Rectal smooth muscle tissue (tissue), 1 donor: ENCODE measurements at regions not wholly inside any gene's neighbourhood (a gene's known extent, or its start where the extent isn't known, plus 50 kb on each side); places are given as distances from the start of the nearest gene placed in this dataset.

ENCODE experiments used
- H3K27ac ChIP-seq: one replicate; pipeline ENCODE4 v1.7.0; 2013; ENCODE audit warnings: low read depth, low read length, inconsistent platforms
- H3K27me3 ChIP-seq: one replicate; pipeline ENCODE4 v1.7.0; 2013; ENCODE audit warnings: low read length; ENCODE audit not compliant: control insufficient read depth, insufficient read depth
- H3K36me3 ChIP-seq: one replicate; pipeline ENCODE4 v1.7.0; 2013; ENCODE audit warnings: low read length; ENCODE audit not compliant: control insufficient read depth, insufficient read depth
- H3K4me1 ChIP-seq: one replicate; pipeline ENCODE4 v1.7.0; 2013; ENCODE audit warnings: low read length; ENCODE audit not compliant: control insufficient read depth, insufficient read depth
- H3K4me3 ChIP-seq: one replicate; pipeline ENCODE4 v1.7.0; 2013; ENCODE audit warnings: low read length
- H3K9ac ChIP-seq: one replicate; pipeline ENCODE4 v1.7.0; 2013; ENCODE audit warnings: low read length

DNA sequence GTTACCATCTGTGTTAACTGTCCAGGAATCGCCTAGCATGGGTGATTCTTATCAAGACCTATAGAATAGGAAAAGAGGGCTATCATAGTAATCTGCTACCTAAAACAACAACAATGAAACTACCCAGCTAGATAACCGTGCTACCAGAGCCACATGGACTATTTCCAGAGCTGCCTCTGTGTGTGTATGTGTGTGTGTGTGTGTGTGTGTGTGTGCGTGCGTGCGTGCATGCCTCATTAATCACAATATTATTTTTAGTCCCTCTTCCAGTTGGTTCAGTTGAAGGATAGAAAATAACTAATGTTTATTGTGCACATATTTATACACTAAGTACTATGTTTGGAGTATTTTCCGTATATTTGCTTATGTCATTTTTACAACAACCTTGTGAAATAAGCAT lies 201.1 kb downstream of the SP3 start:
- Histone ChIP-seq H3K9ac (no peak overlapping the region), H3K27me3 (no peaks in the 10 kb centered on the region), H3K4me1 (no peaks in the 10 kb centered on the region), H3K27ac (no peak overlapping the region), H3K36me3 (no peaks in the 10 kb centered on the region), H3K4me3 (no peak overlapping the region)

DNA sequence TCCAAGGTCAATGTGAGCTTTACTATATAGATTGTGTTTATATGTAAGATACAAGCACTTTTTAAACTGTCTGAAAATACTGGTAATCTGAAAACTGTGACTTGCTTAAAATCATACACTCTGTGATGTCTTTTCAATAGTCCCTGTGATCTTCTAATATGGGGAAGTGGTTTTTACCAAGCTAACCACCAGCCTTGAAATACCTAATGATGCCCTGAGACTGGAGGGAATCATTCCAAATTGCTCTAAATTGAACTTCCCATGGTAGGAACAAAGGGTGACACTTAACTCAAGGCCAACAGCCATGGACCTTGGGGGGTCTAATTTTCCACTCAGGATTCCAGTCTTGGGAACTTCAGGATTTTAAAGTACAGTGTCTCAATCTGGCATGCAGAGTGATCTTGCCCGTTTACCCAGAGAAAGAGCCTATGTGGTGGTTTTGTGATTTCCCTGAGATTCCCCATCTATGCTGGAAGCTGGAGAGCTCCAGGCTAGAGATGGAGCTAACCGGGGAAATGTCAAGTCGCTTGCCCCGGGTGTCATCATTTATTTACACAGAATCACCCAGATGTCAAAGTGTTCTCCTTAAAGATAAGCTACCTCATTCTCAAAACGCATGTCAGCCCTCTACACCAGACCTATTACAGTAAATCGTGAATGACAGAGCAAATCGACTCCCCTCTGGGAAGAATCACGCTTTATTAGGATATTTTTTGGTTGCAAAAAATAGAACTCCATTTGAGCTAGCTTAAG lies 198.5 kb downstream of the SP3 start:
- H3K36me3 ChIP-seq = no peaks in the 10 kb centered on the region
- no peak overlapping the region for H3K9ac ChIP-seq
- no peaks in the 10 kb centered on the region for H3K4me1 ChIP-seq
- H3K27me3 ChIP-seq = no peaks in the 10 kb centered on the region
- H3K4me3 ChIP-seq = no peak overlapping the region
- no peak overlapping the region for H3K27ac ChIP-seq

DNA sequence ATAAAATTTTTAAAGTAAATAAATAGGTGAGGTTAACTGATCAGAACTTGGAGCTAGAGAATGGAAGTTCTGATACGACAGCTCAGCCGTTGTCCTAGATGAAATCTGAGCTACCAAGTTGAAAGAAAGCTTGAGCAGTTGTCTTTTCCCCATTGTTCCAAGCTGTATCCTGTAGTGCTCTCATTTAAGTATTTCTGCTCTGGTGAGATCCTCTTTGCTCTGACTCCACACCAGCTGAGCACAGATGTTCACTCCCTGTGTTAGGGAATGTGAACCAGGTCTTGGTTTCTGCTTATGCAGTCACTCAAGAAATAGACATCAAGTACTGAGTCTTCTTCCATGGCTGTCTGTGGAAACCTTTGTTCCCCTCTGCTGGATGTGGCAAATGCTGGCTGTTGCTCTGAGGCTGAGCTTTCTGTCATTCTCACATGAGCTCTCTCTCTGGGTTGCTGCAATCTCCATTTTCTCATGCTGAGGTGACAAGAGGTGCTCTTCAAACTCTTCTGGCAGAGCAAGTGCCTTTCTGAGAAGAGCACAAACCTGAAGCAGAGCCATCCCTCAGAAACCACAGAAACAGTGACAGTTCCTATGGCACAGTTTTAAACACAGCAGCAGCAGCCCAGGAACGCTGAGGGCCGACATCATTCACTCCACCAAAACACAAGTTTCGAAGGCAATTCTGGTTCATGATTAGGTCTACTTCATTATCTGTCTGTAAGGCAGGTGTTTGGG lies 194.1 kb downstream of the SP3 start:
- Histone ChIP-seq H3K27me3 (no peaks in the 10 kb centered on the region), H3K4me1 (no peaks in the 10 kb centered on the region), H3K9ac (no peak overlapping the region), H3K36me3 (no peaks in the 10 kb centered on the region), H3K27ac (no peak overlapping the region), H3K4me3 (no peak overlapping the region)

DNA sequence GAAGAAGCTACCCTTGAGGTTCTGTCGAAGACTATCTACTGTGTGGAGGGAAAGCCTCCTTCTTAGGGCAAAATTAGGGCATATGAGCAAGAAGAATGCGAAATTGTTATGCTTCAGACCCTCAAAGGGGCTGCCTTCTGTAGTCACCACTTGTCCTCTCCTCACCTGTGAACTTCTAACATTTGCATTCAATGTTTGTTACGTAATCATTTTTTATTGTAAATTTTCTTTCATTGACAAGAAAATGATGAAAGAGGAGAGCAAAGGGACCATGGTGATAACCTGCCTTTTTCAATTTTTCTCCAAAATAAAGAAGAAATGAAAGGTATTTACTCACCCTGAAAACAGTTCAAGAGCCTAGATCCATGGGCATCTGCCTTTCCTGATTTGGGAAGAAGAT lies 193.0 kb downstream of the SP3 start:
- Histone ChIP-seq H3K27me3 (no peaks in the 10 kb centered on the region), H3K9ac (no peak overlapping the region), H3K36me3 (no peaks in the 10 kb centered on the region), H3K4me1 (no peaks in the 10 kb centered on the region), H3K27ac (no peak overlapping the region), H3K4me3 (no peak overlapping the region)

DNA sequence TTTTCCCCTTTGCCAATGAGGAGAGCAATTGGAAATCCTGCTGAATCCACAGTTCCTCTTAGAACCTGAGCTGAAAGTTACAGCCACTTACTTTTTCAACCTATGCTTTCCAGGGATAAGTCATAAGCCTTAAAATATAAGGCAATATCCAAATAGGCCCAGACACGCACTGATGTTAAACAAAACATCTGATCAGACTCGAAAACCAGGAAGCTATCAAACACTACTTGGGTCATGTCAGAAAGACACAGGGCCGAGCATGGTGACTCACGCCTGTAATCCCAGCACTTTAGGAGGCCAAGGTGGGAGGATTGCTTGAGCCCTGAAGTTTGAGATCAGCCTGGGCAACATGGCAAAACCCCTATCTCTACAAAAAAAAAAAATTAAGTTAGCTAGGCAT lies 192.1 kb downstream of the SP3 start:
- H3K36me3 ChIP-seq = no peaks in the 10 kb centered on the region
- H3K4me3 ChIP-seq = no peak overlapping the region
- no peaks in the 10 kb centered on the region for H3K27me3 ChIP-seq
- H3K27ac ChIP-seq = no peak overlapping the region
- no peaks in the 10 kb centered on the region for H3K4me1 ChIP-seq
- H3K9ac ChIP-seq = no peak overlapping the region

DNA sequence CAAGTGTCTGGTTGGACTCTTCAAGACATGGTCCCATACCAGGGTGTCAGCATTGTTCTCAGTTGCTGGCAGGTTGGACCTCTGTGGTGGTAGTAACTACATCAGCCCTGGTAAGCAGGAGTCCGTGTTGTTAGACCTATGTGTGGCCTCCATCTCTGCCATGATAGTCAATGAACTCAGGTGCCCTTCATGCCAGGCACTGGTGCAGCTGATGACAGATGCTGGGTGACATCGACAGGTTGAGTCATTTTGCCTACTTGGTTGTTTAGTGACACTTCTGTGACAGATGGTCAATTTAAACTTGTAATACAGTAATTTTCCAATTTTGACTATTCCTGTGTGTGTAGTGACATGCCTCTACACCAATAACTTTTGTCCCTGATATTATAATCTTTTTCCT lies 189.7 kb downstream of the SP3 start:
- H3K27me3 ChIP-seq = no peaks in the 10 kb centered on the region
- no peak overlapping the region for H3K4me3 ChIP-seq
- no peak overlapping the region for H3K9ac ChIP-seq
- no peak overlapping the region for H3K27ac ChIP-seq
- H3K4me1 ChIP-seq = no peaks in the 10 kb centered on the region
- H3K36me3 ChIP-seq = no peaks in the 10 kb centered on the region

DNA sequence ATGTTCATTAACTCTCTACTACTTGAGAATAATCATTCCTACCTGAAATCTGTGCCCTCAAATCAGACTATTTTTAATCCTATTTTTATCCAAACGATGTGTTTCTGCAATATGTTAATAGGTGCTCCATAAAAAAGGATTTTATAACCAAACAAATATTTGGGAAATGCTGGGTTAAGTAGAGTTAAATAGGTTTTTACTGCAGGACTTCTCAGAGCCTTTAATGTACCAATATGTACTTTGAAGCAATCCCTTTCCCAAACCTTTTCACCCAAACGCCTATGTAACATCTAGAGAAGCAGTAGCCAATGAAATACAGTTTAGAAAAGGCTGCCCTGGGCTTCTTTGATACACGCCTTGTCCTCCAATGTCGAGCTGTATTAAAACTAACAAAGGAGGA lies 182.5 kb downstream of the SP3 start:
- Histone ChIP-seq H3K9ac (no peak overlapping the region), H3K4me3 (no peak overlapping the region), H3K36me3 (no peaks in the 10 kb centered on the region), H3K27me3 (no peaks in the 10 kb centered on the region), H3K4me1 (no peaks in the 10 kb centered on the region), H3K27ac (no peak overlapping the region)

DNA sequence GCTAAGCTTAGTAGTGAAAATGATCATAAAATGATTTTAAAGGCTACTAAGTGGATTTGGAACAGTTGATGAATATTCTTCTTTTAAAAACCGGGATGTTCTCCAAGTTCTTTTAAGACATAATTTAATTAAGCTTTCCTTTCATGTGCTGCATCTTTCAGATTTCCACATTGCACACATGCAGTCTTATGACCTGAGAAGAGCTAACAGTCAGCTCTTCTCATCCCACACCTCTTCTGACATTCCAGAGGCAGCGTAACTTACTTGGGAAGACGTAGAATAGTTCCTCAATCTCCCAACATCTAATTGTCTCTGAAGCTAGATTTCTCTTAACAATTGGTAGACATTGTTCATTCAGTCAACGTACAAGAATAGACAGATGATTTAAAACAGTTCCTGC lies 181.8 kb downstream of the SP3 start:
- H3K27me3 ChIP-seq = no peaks in the 10 kb centered on the region
- H3K27ac ChIP-seq = no peak overlapping the region
- H3K4me1 ChIP-seq = no peaks in the 10 kb centered on the region
- H3K4me3 ChIP-seq = no peak overlapping the region
- no peaks in the 10 kb centered on the region for H3K36me3 ChIP-seq
- H3K9ac ChIP-seq = no peak overlapping the region

DNA sequence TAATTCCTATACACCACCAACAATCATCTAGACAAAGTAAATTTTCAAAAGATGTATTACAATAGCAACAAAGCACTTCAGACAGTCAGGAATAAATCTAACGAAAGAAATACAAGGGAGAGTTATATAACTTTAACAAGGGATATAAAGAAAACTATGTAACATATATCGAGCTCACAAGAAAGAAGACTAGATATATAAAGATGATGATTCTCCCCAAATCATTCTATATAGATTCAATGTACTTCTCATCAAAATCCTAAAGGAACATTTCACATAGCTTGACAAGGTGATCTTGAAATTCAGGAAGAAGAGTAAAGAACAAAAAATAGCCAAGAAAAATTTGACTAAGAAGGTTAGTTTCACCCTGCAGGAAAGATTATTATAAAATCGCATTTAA lies 179.4 kb downstream of the SP3 start:
- H3K4me1 ChIP-seq = no peaks in the 10 kb centered on the region

DNA sequence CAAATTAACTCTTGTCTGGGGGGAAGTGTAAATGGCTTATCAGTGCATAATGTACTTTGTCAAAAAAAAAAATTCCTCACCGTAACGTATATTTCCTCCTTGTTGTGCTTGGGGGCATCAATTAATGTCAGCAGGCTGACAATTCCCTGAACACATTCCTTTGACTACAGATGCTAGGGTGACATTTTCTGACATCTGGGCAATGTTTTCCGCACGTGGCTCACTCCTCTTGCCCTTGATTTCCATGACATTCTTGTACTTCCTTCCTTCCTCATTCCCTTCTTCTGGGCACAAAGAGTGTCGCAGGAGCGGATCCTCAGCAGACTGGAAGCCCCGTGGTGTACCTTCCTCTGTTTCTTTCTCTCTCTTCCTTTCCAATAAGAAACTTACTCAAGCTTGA lies 173.7 kb downstream of the SP3 start:
- H3K36me3 ChIP-seq = no peaks in the 10 kb centered on the region
- H3K27me3 ChIP-seq = no peaks in the 10 kb centered on the region
- no peak overlapping the region for H3K27ac ChIP-seq
- H3K4me1 ChIP-seq = no peaks in the 10 kb centered on the region
- no peak overlapping the region for H3K4me3 ChIP-seq
- no peak overlapping the region for H3K9ac ChIP-seq

More for the DNA sequence above, 179.4 kb downstream of the SP3 start:
- no peak overlapping the region for H3K4me3 ChIP-seq
- H3K27me3 ChIP-seq = no peaks in the 10 kb centered on the region
- no peak overlapping the region for H3K27ac ChIP-seq
- no peak overlapping the region for H3K9ac ChIP-seq
- no peaks in the 10 kb centered on the region for H3K36me3 ChIP-seq

DNA sequence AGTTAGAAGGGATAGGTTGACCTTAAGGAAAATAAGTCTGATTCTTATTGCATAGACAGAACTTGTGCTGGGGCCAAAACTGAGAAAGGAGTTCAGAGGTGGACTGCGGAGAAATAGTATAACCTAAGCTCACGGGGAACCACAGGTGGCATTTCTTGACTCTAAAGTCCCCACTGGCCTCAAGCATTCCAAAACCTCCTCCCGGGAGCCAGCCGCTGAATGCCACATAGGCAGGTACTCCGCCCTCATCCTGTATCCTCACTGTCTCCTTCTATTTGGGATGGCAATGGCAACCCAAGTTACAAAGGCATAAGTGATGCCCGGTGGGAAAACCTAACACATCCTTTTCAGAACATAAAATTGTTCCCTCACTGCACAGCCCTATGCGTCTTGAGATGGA lies 173.0 kb downstream of the SP3 start:
- Histone ChIP-seq H3K9ac (no peak overlapping the region), H3K36me3 (no peaks in the 10 kb centered on the region), H3K27me3 (no peaks in the 10 kb centered on the region), H3K27ac (no peak overlapping the region), H3K4me1 (no peaks in the 10 kb centered on the region), H3K4me3 (no peak overlapping the region)

DNA sequence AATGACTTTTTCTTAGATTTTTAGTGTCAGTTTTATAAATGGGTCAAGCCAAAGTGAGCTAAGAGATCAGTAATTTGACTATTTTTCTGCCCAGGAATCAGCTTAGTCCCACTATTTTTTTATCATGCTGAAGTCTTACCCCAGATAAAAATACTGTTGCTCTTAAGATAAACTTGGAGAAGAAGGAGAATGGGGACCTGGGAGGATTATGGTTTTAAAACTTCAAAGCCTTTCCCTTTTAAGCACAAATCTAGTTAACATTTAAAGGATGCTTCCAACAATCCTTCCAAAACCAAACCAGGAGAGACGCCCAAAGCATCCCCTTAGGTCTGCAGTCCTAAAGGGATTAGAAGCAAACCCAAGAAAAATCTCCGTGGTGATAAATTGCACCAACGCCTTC lies 172.4 kb downstream of the SP3 start:
- H3K4me3 ChIP-seq = no peak overlapping the region
- H3K9ac ChIP-seq = no peak overlapping the region
- no peaks in the 10 kb centered on the region for H3K27me3 ChIP-seq
- no peak overlapping the region for H3K27ac ChIP-seq
- H3K4me1 ChIP-seq = no peaks in the 10 kb centered on the region
- H3K36me3 ChIP-seq = no peaks in the 10 kb centered on the region
